Right atrium auricular region (tissue), 2 donors: ENCODE measurements at regions not wholly inside any gene's neighbourhood (a gene's known extent, or its start where the extent isn't known, plus 50 kb on each side); places are given as distances from the start of the nearest gene placed in this dataset.

Source experiments
- DNase-seq: peaks from one replicate; pipeline ENCODE4 v3.0.0-alpha.2; 2019; ENCODE audit warnings: low spot score
- H3K27ac ChIP-seq, 2 donors: fragments of 200-600 bp; sonication (generic); 1 replicate in 1 of 2; 2 replicates in 1 of 2; pipeline ENCODE4 v1.5.1; 2016 to 2019
- H3K27me3 ChIP-seq, 2 donors: fragments of 200-600 bp; sonication (generic); one replicate each; pipeline versions ENCODE4 v1.5.1 to v1.6.0; 2017 to 2019
- H3K36me3 ChIP-seq: fragments of 200-600 bp; sonication (generic); one replicate; pipeline ENCODE4 v1.5.1; 2016
- H3K4me1 ChIP-seq, 2 donors: fragments of 200-600 bp; sonication (generic); one replicate each; pipeline versions ENCODE4 v1.5.1 to v1.6.0; 2017 to 2019
- H3K4me3 ChIP-seq, 2 donors: fragments of 200-600 bp; sonication (generic); 1 replicate in 1 of 2; 2 replicates in 1 of 2; pipeline ENCODE4 v1.5.1; 2017 to 2019; ENCODE audit warnings: mild to moderate bottlenecking in 1 of 2, moderate library complexity in 1 of 2
- H3K9me3 ChIP-seq, 2 donors: fragments of 200-600 bp; sonication (generic); one replicate each; pipeline ENCODE4 v1.5.1; 2019
- CTCF ChIP-seq, 2 donors: fragments of 200-600 bp; sonication (generic); IDR thresholded peaks; one replicate each; pipeline ENCODE4 v1.5.1; 2019; ENCODE audit warnings: antibody characterized with exemption in 2 of 2

- no peak for DNase-seq
- no peak overlapping the region for H3K27ac ChIP-seq
- H3K4me1 ChIP-seq: no peaks in the 10 kb centered on the region
- no peaks in the 10 kb centered on the region for H3K36me3 ChIP-seq
- H3K9me3 ChIP-seq: no peaks in the 10 kb centered on the region
- no peak overlapping the region for H3K4me3 ChIP-seq
- no peak for TF ChIP-seq CTCF (IDR thresholded peaks at IDR 0.05)
- H3K27me3 ChIP-seq: no peaks in the 10 kb centered on the region
Observed at GRCh38 chr1:90107990-90108389, 113.1 kb downstream of the ZNF326 start.

- H3K4me1 ChIP-seq: no peaks in the 10 kb centered on the region
- H3K27ac ChIP-seq: no peak overlapping the region
- no peaks in the 10 kb centered on the region for H3K27me3 ChIP-seq
- no peaks in the 10 kb centered on the region for H3K9me3 ChIP-seq
- H3K4me3 ChIP-seq: no peak overlapping the region
- no peak for DNase-seq
- no peak for TF ChIP-seq CTCF (IDR thresholded peaks at IDR 0.05)
- no peaks in the 10 kb centered on the region for H3K36me3 ChIP-seq
Observed at GRCh38 chr1:90106311-90106710, 111.4 kb downstream of the ZNF326 start.

GRCh38 chr1:90104941-90105538, 110.1 kb downstream of the ZNF326 start:
- Histone ChIP-seq H3K27me3 (no peaks in the 10 kb centered on the region), H3K9me3 (no peaks in the 10 kb centered on the region), H3K36me3 (no peaks in the 10 kb centered on the region), H3K27ac (no peak overlapping the region), H3K4me1 (no peaks in the 10 kb centered on the region), H3K4me3 (no peak overlapping the region)
- no peak for TF ChIP-seq CTCF (IDR thresholded peaks at IDR 0.05)
- no peak for DNase-seq

DNA sequence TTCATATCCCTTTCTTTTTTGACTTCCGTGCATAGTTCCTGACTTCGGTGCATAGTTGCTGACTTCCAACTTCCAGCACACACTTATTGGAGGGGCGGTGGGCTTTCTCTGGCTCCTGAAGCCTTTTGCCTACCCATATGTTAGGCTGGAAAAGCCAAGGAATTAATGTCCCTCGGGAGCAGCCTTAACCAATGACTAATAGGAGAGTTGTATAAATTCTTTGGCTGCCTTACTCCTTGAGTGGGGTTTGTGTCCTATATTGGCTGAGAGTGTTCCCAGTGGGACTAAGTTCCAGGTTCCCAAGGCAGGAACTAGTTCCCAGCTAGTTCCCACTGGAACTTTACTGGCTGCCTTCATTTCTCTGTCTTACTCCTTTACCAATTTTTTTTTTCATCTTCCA, 105.7 kb downstream of the ZNF326 start:
- DNase-seq: no peak

DNA sequence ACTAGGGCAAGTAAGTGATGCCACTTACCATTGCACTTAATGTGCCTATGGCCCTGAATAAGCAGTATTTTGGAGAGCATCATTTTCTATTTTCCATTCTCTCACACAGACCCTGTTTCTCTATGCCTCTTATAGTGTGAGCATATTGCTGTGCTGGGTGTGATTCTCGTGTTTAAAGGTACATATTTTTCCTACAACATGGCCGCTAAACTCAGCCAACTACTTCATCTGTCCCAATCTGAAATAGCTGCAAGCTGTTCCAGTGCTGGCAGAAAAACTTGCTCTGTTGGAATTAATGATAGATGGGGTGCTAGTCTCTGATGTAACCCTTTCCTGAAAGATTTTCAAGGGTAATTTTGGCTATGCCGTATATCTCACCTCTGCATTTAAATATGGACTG, 97.5 kb downstream of the ZNF326 start:
- no peaks in the 10 kb centered on the region for H3K36me3 ChIP-seq
- H3K9me3 ChIP-seq: peaks cover 0 to 17% of the 10 kb centered on the region in 2 donors
- no peak for TF ChIP-seq CTCF (IDR thresholded peaks at IDR 0.05)
- no peak overlapping the region for H3K27ac ChIP-seq
- no peaks in the 10 kb centered on the region for H3K27me3 ChIP-seq
- H3K4me3 ChIP-seq: no peak overlapping the region
- no peaks in the 10 kb centered on the region for H3K4me1 ChIP-seq
- no peak for DNase-seq

More for the DNA sequence above, 105.7 kb downstream of the ZNF326 start:
- H3K4me1 ChIP-seq: no peaks in the 10 kb centered on the region
- H3K9me3 ChIP-seq: peaks cover 0 to 9% of the 10 kb centered on the region in 2 donors
- H3K27ac ChIP-seq: no peak overlapping the region
- no peak overlapping the region for H3K4me3 ChIP-seq
- no peak for TF ChIP-seq CTCF (IDR thresholded peaks at IDR 0.05)
- H3K36me3 ChIP-seq: no peaks in the 10 kb centered on the region
- no peaks in the 10 kb centered on the region for H3K27me3 ChIP-seq
